Esophagus muscularis mucosa (tissue), 3 donors: ENCODE measurements at regions not wholly inside any gene's neighbourhood (a gene's known extent, or its start where the extent isn't known, plus 50 kb on each side); places are given as distances from the start of the nearest gene placed in this dataset.

ENCODE experiments used
- POLR2A ChIP-seq: fragments of 450-650 bp; IDR thresholded peaks from one replicate; pipeline ENCODE4 v1.6.1; 2017; ENCODE audit warnings: antibody characterized with exemption, moderate library complexity, mild to moderate bottlenecking, low read depth
- TF ChIP-seq, protein P1 (sequence below), 3 experiments: fragments of 200-600 bp in 2 of 3; fragments of 450-650 bp in 1 of 3; sonication (generic) in 2 of 3; IDR thresholded peaks; one replicate each; pipeline ENCODE4 v1.5.1; 2017 to 2019; ENCODE audit warnings: antibody characterized with exemption in 3 of 3, mild to moderate bottlenecking in 2 of 3, moderate library complexity in 1 of 3

DNA sequence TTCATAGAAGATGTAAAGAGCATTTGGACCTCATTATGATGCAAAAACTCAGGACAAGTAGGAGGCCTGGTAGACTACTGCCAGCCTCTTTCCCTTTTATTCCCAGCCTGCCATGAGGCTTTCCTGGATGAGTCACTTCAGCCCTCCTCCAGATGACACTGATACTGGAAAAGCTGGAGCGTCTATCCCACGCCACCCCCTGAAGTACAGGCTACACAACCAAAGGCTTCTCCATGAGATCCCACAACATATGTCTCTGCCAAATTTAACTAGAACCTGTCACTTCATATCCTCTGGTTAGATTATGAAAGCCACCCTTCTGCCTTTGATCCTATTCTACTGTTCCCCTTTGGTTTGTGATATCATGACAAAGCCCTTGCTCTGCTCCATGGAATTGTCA lies 56.1 kb upstream of the CPNE4 start:
- TF ChIP-seq, protein P1, sequence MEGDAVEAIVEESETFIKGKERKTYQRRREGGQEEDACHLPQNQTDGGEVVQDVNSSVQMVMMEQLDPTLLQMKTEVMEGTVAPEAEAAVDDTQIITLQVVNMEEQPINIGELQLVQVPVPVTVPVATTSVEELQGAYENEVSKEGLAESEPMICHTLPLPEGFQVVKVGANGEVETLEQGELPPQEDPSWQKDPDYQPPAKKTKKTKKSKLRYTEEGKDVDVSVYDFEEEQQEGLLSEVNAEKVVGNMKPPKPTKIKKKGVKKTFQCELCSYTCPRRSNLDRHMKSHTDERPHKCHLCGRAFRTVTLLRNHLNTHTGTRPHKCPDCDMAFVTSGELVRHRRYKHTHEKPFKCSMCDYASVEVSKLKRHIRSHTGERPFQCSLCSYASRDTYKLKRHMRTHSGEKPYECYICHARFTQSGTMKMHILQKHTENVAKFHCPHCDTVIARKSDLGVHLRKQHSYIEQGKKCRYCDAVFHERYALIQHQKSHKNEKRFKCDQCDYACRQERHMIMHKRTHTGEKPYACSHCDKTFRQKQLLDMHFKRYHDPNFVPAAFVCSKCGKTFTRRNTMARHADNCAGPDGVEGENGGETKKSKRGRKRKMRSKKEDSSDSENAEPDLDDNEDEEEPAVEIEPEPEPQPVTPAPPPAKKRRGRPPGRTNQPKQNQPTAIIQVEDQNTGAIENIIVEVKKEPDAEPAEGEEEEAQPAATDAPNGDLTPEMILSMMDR (IDR thresholded peaks at IDR 0.05) = no peak
- TF ChIP-seq POLR2A = no peak
